AML-193 (cell line): ENCODE measurements at regions not wholly inside any gene's neighbourhood (a gene's known extent, or its start where the extent isn't known, plus 50 kb on each side); places are given as distances from the start of the nearest gene placed in this dataset.
"Not testable (repeated sequence)": the region's sequence is repeated elsewhere in the genome, so short reads cannot be mapped to it uniquely, and the experiment has no call there.

Experiments used
- DNase-seq, 2 experiments: peaks; one replicate each; lab custom pipeline; 2025; lab: John Stamatoyannopoulos, UW

- no peak for DNase-seq
These were observed 828.4 kb upstream of the SLC10A2 start for GRCh38 chr13:103894626-103895025.

GRCh38 chr13:103884101-103884723 lies 818.0 kb upstream of the SLC10A2 start:
- no peak for DNase-seq

- no peak for DNase-seq
These were observed 817.5 kb upstream of the SLC10A2 start for GRCh38 chr13:103883698-103884097.

GRCh38 chr13:103883164-103883563 lies 816.9 kb upstream of the SLC10A2 start:
- peak; percentile 14 to 24 for DNase-seq

- DNase-seq = not testable (repeated sequence)
These were observed 813.9 kb upstream of the SLC10A2 start for GRCh38 chr13:103880146-103880545.

- no peak for DNase-seq
These were observed 812.8 kb upstream of the SLC10A2 start for GRCh38 chr13:103878891-103879605.

- no peak for DNase-seq
These were observed 810.4 kb upstream of the SLC10A2 start for GRCh38 chr13:103876571-103876970.

GRCh38 chr13:103873725-103874124 lies 807.5 kb upstream of the SLC10A2 start:
- DNase-seq = no peak

- no peak for DNase-seq
These were observed 799.8 kb upstream of the SLC10A2 start for GRCh38 chr13:103866048-103866447.

GRCh38 chr13:103862525-103862924 lies 796.3 kb upstream of the SLC10A2 start:
- no peak for DNase-seq

GRCh38 chr13:103859952-103860351 lies 793.7 kb upstream of the SLC10A2 start:
- no peak for DNase-seq

GRCh38 chr13:103852036-103852435 lies 785.8 kb upstream of the SLC10A2 start:
- DNase-seq = no peak

- DNase-seq = no peak
These were observed 778.3 kb upstream of the SLC10A2 start for GRCh38 chr13:103844471-103844870.

- no peak for DNase-seq
These were observed 773.2 kb upstream of the SLC10A2 start for GRCh38 chr13:103839460-103839859.

GRCh38 chr13:103835052-103835451 lies 768.8 kb upstream of the SLC10A2 start:
- DNase-seq = no peak

- DNase-seq = no peak
These were observed 767.2 kb upstream of the SLC10A2 start for GRCh38 chr13:103833294-103833852.

- no peak for DNase-seq
These were observed 749.4 kb upstream of the SLC10A2 start for GRCh38 chr13:103815619-103816018.

GRCh38 chr13:103812971-103813370 lies 746.8 kb upstream of the SLC10A2 start:
- DNase-seq = no peak

- DNase-seq = no peak
These were observed 746.3 kb upstream of the SLC10A2 start for GRCh38 chr13:103812558-103812957.

- no peak for DNase-seq
These were observed 743.8 kb upstream of the SLC10A2 start for GRCh38 chr13:103810026-103810425.

GRCh38 chr13:103805771-103806170 lies 739.6 kb upstream of the SLC10A2 start:
- DNase-seq = no peak

- no peak for DNase-seq
These were observed 737.1 kb upstream of the SLC10A2 start for GRCh38 chr13:103803349-103803748.

GRCh38 chr13:103799028-103799427 lies 732.8 kb upstream of the SLC10A2 start:
- DNase-seq = no peak
